Left lobe of liver (tissue), 2 donors: ENCODE measurements at regions not wholly inside any gene's neighbourhood (a gene's known extent, or its start where the extent isn't known, plus 50 kb on each side); places are given as distances from the start of the nearest gene placed in this dataset.
A peak's percentile ranks its signal among the peaks of the same experiment; 100 is the strongest.

Experiments
- ATAC-seq: fragments of 200-7000 bp; cut with Tn5 transposase; one replicate; pipeline ENCODE4 v1.9.1; 2020; ENCODE audit warnings: mild to moderate bottlenecking, moderate library complexity
- DNase-seq: peaks from one replicate; pipeline ENCODE4 v3.0.0-alpha.2; 2020; ENCODE audit warnings: low spot score
- donor health status: DM: no; HTN: no; CAD: no; lungs with moderate emphysema.
- donor health status: DM: no; HTN: yes; CAD: no.

GRCh38 chr10:63707254-63707910 lies 186.2 kb downstream of the REEP3 start:
- DNase-seq, result no peak
- no peak for ATAC-seq

- ATAC-seq (no peak), DNase-seq (no peak)
Observed at GRCh38 chr10:63708421-63708820, 187.2 kb downstream of the REEP3 start.

DNA sequence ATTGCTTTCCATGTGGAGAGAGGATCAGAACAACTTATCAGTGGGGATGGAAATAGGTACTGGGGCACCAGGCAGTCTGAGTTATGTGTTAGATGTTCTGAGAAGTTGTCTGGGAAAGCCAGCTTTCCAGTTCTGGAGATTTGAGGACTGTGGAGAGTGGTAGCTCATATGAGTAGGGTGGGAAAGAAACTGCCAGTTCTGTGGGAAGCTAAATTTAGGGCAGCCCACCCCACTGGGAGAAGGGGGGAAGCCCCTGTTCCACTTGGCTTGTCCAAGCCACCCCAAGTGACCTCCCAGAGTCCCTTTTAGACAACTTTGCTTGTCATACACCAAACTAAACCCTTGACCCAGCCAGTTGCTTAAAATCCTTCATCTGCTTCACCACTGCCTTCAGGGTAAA lies 189.5 kb downstream of the REEP3 start:
- ATAC-seq (no peak), DNase-seq (no peak)

- peak; percentile 71 for DNase-seq
- peak; percentile 74 for ATAC-seq
Observed at GRCh38 chr10:63711361-63711760, 190.2 kb downstream of the REEP3 start.

DNA sequence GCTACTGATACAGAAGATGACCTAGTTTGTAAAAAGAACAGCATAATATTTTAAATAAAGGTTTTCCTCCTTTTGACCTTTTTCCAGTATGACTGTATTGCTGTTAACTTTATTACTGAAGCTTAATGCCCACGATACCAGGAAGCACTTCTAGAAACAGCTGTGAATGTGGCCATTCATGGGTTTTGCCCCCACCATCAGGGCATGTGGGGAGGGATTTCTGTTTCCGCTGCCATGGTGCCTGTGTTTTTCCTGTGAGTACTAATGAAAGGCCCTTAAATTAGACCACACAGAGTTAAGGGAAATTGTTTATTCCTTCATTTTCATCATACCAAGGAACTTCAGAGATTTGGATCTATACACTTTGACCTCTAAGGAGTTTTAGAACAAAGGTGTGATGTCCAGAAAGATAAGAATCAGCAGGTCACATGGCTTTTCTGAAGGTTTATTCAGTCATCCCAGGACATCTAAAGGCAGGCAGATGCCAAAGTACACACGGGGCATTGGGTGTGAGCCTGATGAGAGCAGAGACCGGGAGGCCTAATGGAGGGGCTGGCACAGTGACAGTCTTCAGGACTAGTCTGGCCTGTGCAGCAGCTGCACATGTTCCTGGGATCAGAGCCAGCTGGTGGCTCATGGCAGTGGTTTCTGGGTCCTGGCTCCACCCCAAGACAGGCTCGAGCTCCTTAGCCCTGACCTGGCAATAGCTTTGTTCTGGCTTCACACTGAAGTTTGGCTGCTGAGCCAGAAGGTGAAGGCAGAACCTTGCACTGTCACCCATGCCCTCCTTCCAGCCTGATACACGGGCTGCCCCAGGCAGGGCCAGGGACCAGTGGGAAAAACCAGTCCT lies 190.9 kb downstream of the REEP3 start:
- ATAC-seq, result peak; percentile 91
- peak; percentile 97 for DNase-seq

GRCh38 chr10:63712717-63713115 lies 191.5 kb downstream of the REEP3 start:
- ATAC-seq (peak; percentile 17), DNase-seq (no peak)

GRCh38 chr10:63713191-63714144 lies 192.3 kb downstream of the REEP3 start:
- peak; percentile 74 for DNase-seq

GRCh38 chr10:63716016-63716580 lies 194.9 kb downstream of the REEP3 start:
- ATAC-seq (no peak), DNase-seq (no peak)

More at GRCh38 chr10:63713191-63714144, 192.3 kb downstream of the REEP3 start:
- peak; percentile 6 for ATAC-seq

DNA sequence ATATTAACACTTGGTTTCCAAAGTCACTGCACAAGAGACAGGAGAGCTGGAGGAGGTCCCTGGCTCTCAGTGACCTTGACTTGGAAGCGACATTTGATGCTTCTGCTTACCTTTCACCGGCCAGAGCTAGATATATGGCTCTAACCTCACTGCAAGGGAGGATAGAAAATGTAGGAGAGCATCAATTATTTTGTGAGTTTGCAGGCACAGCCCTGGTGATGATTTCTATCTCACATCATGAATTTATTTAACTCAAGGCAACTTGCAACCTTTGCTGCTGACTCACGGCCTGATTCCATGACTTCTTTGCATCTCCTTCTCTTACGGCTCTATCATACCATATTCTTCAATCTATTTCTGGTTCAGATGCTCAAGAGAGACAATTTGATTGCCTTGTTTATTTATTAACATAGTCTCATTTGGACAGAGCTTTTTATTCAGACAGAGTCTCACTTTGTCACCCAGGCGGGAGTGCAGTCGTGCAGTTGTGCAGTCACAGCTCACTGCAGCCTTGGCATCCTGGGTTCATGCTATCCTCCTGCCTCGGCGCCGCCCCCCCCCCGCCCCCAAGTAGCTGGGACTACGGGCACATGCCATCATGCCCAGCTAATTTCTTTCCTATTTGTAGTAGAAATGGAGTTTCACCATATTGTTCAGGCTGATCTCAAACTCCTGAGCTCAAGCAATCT lies 196.0 kb downstream of the REEP3 start:
- DNase-seq (no peak), ATAC-seq (no peak)

- DNase-seq (no peak), ATAC-seq (no peak)
Observed at GRCh38 chr10:63718006-63718405, 196.8 kb downstream of the REEP3 start.

DNA sequence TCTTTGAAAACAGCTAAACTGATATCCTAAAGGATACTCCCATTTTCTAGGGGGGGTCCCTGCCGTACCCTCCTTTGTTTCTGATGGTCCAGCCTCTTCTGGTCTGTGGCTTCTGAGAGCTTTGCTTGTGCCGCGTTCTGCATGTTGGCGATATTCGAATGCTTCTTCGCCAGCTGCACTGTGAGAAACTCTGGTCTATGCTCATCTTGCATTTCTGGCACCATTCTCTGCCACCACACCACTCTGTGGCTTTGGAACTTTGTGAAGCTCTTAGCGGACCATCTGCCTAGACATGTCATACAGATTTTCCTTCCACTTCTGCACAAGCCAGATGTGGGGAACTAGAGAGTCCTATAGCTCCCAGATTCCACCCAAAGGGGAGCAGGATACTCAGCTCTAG lies 197.2 kb downstream of the REEP3 start:
- DNase-seq, result no peak
- no peak for ATAC-seq

DNA sequence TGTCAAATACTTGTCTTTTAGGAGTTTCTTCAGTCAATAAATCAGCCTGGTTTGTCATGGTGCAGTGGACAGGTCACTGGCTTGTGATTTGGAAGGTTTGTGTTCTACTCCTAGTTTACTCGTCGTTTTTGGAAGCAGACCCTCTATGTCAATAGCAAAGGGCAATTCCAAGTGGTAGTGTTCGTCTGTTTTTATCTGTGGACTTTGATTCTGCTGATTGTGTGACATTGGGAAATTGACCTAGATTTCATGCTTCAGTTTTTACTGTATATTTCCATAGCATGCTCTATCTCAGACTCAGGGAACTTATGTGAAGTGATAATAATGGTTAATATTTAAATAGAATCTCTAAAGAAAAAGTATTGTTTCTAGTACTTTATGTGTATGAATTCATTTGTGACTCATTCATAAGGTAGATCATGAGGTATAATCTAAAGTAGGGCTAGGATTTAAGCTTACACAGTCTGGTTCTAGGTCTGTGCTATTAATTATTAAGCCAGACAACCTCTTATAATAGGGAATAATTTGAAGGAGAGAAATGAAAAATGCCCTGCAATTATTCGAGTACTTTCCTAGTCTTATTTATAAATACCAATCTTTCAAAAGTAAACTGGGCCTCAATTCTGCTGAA lies 198.1 kb downstream of the REEP3 start:
- DNase-seq (peak; percentile 70), ATAC-seq (peak; percentile 87)

DNA sequence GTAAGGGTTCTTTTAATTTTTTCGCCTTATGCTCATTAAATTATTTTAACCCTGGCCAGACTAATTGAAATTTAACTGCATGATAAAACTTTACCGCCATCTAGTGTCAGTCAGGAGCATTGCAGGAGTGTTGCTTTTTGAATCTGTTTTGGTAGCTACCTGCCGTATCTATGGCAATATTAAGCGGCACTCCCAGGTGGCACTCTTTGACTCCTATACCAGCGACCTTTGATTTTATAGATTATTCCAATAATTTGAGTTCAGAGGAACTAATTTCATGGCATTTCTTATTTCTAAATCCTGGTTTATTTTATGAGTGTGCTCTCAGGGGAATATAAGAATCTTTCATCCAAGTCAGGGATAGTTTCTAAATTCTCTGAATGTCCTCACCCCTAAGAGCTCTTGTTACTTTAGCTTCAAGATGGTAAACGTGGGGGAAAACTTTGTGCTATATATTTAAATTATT lies 198.9 kb downstream of the REEP3 start:
- ATAC-seq (peak; percentile 85), DNase-seq (no peak)

GRCh38 chr10:63720676-63721075 lies 199.5 kb downstream of the REEP3 start:
- DNase-seq, result no peak
- no peak for ATAC-seq

GRCh38 chr10:63722537-63722936 lies 201.3 kb downstream of the REEP3 start:
- ATAC-seq (no peak), DNase-seq (no peak)

- no peak for ATAC-seq
- DNase-seq, result no peak
Observed at GRCh38 chr10:63723320-63723719, 202.1 kb downstream of the REEP3 start.

DNA sequence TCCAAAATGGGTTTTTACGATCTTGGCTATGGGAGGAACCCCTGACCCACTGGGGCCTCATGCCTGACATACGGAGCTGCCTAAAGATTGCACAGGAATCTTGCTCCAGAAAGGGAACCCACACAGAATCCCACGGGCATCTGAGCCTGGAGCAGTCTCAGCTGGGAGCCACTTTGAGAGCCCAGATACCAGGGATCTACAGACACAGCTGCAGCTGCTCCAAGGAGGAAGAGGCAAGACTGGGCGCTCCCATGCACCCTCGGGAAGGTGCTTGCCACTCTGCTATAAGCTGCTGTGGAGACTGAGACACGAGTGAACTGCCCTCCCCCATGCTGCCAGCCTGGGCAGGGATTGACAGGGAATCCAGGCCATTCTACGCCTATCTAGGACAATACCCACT lies 202.5 kb downstream of the REEP3 start:
- no peak for DNase-seq
- ATAC-seq, result no peak

DNA sequence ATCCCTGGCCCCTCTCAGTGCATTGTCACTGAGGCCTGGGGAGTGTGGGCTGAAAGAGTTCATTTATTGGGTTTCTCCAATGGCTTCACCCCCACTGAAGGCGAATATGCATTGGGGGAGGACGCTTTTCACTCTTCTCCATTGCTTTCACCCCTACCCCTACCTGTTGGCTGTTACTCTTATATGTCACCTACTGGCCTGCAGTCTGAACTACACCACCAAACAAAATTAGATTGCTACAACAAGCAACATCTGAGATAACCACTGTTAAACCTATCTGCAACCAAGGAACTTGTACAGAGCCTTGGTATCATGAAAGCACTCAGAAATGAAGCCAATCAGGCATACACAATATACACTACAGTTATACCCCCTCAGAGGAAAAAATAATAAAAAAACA lies 203.7 kb downstream of the REEP3 start:
- no peak for ATAC-seq
- DNase-seq, result no peak

DNA sequence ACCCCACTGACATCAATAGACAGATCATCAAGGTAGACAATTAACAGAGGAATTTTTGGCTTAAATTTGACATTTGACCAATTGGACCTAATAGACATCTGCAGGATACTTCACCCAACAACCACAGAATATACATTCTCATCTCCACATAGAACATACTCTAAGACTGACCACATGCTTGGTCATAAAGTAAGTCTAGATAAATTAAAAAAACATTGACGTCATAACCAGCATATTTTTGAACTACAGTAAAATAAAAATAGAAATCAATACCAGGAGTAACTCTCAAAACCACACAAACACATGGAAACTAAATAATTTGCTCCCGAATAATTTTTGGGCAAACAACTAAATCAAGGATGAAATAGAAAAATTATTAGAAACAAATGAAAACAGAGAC lies 205.7 kb downstream of the REEP3 start:
- ATAC-seq (no peak), DNase-seq (no peak)

DNA sequence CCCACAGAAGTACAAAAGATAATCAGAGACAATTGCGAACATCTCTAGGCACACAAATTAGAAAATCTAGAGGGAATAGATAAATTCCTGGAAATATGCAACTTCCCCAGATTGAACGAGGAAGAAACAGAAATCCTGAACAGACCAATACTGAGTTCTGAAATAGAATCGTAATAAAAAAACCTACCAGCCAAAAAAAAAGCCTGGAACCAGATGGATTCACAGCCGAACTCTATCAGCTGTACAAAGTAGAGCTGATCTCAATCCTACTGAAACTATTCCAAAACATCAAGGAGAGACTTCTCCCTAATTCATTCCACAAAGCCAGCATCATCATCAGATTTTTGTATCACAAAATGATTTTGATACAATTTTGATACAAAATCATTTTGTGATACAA lies 206.4 kb downstream of the REEP3 start:
- no peak for ATAC-seq
- DNase-seq, result no peak
